NCI-H1092 treated with DMSO at 0.1 percent for 48 hours (cell line): ENCODE measurements at regions not wholly inside any gene's neighbourhood (a gene's known extent, or its start where the extent isn't known, plus 50 kb on each side); places are given as distances from the start of the nearest gene placed in this dataset.
"Not testable (repeated sequence)": the region's sequence is repeated elsewhere in the genome, so short reads cannot be mapped to it uniquely, and the experiment has no call there.

Source experiments
- DNase-seq: peaks from one replicate; lab custom pipeline; 2025; lab: John Stamatoyannopoulos, UW

GRCh38 chr9:99632349-99633038, 189.2 kb upstream of the NR4A3 start:
- no peak for DNase-seq

GRCh38 chr9:99633265-99633664, 188.4 kb upstream of the NR4A3 start:
- no peak for DNase-seq

- no peak for DNase-seq
Observed at GRCh38 chr9:99634186-99634585, 187.5 kb upstream of the NR4A3 start.

DNA sequence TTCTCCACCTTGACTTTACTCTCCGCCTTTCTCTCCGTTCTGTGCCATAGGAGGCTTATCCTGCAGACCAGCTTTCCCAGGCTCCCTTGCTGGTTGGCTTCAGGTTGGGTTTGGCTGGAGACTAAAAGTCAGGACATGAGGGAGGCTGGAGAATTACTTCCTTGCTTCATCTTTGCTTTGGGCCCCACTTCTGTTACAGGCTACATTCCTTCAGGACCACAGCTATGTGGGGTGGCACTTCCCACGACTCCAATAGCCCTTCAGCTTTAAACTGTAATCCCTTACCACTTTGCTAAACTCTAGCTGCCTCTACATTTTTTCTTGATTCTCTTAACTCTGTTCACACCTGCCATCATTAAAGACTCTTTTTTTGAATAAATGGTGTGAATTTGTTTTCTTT, 186.7 kb upstream of the NR4A3 start:
- no peak for DNase-seq

- no peak for DNase-seq
Observed at GRCh38 chr9:99637641-99638040, 184.0 kb upstream of the NR4A3 start.

DNA sequence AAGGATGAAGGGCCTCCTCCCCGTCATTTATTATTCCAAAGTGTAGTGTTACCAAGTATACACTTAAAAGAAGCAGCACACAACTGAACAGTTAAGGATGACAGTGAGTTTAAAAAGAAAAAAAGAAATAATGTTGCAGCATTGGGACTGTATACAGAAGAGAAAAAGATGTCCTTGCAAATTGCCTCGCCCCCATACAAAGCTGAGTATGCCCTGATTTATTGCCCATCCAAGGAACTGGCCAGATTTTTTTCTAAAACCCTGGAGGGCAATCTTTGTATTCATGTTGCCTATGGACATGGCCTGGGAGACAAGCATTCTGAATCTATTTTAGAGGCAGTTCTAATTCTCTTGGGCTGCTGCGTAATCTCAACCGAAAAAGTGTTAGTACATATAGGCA, 182.7 kb upstream of the NR4A3 start:
- no peak for DNase-seq

DNA sequence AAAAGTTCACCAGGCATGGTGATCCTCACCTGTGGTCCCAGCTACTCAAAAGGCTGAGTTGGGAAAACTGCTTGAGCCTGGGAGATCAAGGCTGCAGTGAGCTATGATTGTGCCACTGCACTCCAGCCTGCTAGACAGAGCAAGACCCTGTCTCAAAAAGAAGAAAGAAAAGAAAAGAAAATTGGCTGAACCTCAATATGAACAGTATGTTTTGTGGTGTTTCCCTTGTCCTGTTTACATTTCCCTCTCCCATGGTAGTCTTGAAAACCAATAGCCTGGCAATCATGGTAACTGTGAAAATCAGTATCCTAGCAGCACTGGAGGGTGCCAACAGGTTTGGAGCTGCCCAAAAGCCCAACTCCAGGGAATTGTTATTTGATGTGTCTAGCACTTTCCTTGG, 174.1 kb upstream of the NR4A3 start:
- DNase-seq = no peak

DNA sequence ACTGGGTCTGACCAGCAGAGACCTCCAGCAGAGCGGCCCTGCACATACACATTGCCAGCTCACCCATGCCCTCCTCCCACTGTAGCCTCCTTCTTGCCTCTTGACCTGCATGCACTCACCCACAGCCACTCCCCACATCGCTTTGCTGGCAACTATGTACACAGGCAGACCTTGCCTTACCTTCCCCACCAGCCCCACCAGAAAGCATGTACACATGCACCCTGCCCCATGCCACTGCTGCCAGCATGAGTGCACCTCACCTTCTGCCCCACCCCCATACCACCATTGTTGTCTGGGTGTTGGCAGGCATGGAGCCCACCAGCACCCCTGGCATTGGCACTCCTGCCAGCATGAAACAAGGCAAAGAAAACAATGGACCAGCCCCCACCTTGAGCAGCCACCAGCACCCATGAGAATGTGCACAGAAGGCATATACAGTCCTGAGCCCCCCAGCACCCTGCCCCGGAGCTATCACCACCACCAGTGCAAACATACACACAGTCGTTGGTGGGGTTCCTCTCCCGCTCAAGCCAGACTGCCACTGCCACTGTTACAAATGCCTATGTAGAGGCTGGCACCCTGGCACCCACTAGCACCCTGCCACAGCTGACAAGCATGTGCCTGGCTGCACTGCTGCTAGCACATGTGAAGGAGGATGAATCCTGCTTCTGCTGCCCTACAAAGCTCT, 171.4 kb upstream of the NR4A3 start:
- no peak for DNase-seq

- no peak for DNase-seq
Observed at GRCh38 chr9:99660191-99660636, 161.5 kb upstream of the NR4A3 start.

- no peak for DNase-seq
Observed at GRCh38 chr9:99663297-99663696, 158.4 kb upstream of the NR4A3 start.

- no peak for DNase-seq
Observed at GRCh38 chr9:99663856-99664255, 157.8 kb upstream of the NR4A3 start.

DNA sequence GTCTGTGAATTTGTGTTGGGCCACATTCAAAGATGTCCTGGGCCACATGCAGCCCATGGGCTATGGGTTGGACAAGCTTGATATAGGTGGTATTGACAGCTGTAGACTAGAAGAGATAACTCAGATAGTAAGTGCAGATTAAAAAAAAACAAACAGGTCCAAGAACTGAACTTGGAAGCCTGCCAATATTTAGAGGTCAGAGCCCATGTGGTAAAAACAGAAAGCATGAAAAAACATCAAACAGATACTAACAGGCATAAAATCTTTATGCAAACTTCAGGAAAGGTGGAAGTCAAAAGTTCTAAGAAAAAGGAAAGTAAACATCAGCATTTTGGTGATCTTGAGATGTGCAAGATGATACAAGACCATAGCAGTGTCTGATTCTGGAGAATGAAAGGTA, 155.1 kb upstream of the NR4A3 start:
- DNase-seq = no peak

- not testable (repeated sequence) for DNase-seq
Observed at GRCh38 chr9:99670886-99671285, 150.8 kb upstream of the NR4A3 start.

DNA sequence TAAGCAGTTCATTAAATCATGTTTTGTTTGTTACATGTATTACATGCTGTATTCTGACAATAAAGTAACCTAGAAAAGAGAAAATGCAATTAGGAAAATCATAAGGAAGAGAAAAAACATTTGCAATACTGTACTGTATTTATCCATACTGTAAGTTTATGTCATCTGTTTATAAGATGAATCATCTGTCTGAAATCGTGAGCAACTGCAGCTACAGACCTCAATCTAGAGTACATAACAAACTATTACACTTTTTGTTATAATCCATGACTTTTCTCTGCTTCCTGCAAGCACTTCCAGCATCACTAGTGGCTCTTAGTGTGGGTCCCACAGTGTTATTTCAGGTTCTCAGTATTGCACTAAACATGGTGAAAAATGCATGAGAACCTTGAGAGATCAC, 144.4 kb upstream of the NR4A3 start:
- DNase-seq = no peak

DNA sequence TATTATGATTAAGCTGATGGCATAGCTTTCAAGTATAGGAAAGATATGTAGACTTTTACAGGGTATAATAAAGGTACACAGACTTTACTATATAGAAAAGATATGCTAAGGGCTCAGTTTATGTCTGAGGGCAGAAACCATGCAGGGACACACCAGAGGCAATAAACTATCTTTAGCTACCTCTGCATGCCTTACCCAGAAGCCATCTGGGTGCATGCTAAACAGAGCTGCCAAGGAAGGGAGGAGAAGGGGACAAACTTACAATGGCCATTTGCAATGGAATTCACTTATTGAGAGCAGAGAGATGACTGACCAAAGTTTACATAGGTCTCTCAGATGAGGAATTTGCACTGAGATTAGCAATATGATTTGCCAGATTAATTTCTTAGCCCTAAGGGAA, 143.1 kb upstream of the NR4A3 start:
- no peak for DNase-seq

- no peak for DNase-seq
Observed at GRCh38 chr9:99680191-99680590, 141.5 kb upstream of the NR4A3 start.

GRCh38 chr9:99681113-99681512, 140.6 kb upstream of the NR4A3 start:
- DNase-seq = no peak

DNA sequence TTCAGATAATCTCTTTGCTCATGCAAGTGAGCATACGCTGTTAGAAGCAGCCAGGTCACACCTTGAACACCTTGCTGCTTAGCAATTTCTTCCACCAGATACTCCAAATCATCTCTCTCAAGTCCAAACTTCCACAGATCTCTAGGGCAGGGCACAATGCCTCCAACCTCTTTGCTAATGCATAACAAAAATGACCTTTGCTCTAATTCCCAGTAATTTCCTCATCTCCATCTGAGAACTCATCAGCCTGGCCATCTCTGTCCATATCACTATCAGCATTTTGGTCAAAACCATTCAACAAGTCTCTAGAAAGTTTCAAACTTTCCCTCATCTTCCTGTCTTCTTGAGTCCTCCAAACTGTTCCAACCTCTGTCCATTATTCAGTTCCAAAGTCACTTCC, 139.3 kb upstream of the NR4A3 start:
- no peak for DNase-seq

DNA sequence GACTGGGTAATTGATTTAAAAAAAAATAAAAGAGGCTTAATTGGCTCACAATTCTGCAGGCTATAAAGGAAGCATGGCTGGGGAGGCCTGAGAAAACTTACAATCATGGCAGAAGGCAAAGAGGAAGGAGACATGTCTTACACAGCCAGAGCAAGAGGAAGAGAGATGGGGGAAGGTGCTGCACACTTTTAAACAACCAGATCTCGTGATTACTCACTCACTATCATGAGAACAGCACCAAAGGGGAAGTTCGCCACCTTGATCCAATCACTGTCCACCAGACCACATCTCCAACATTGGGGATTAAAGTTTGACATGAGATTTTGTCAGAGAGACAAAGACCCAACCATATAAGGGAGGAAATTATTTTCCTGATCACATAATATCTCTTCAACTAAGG, 138.8 kb upstream of the NR4A3 start:
- no peak for DNase-seq

- DNase-seq = peak; percentile 66
Observed at GRCh38 chr9:99690573-99690972, 131.1 kb upstream of the NR4A3 start.

- DNase-seq = no peak
Observed at GRCh38 chr9:99693888-99694287, 127.8 kb upstream of the NR4A3 start.

GRCh38 chr9:99694393-99694792, 127.3 kb upstream of the NR4A3 start:
- no peak for DNase-seq

- DNase-seq = no peak
Observed at GRCh38 chr9:99699396-99699795, 122.3 kb upstream of the NR4A3 start.

DNA sequence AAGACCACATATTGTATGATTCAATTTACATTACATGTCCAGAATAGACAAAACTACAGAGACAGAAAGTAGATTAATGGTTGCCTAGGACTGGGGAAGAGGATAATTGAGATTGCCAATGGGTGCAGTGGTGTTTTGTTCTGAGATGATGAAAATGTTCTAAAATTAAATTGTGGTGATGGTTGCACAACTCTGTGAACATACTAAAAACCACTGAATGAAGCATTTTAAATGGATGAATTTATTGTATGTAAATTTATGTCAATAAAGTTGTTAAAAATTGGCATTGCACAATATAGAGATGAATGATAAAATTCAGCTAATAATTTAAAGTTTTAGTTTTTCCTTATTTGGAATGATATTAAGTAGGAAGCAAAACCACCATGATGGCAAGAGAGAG, 109.5 kb upstream of the NR4A3 start:
- DNase-seq = no peak
